IMR-90 (cell line): ENCODE measurements at regions not wholly inside any gene's neighbourhood (a gene's known extent, or its start where the extent isn't known, plus 50 kb on each side); places are given as distances from the start of the nearest gene placed in this dataset.
A peak's percentile ranks its signal among the peaks of the same experiment; 100 is the strongest.

ENCODE experiments used
- ATAC-seq: fragments of 200-7000 bp; cut with Tn5 transposase; 2 replicates; pipeline ENCODE4 v1.9.1; 2020; ENCODE audit warnings: low read depth, mild to moderate bottlenecking, moderate library complexity
- BruUV-seq: library from RNA; stranded (reverse); fragments of 400-500 nt; replicated peaks from 2 replicates; lab custom pipeline; 2021; lab: Mats Ljungman, UMichigan
- CTCF ChIA-PET: fragments of 300-600 bp; formaldehyde crosslinking; extraction: SDS; loops from one replicate; lab custom pipeline; 2021; ENCODE audit warnings: antibody characterized with exemption; lab: Yijun Ruan, JAX
- POLR2A ChIA-PET: fragments of 300-600 bp; sonication (Branson Sonifier 250); formaldehyde crosslinking; loops from one replicate; lab custom pipeline; 2022; ENCODE audit warnings: antibody characterized with exemption; ENCODE audit not compliant: unreplicated experiment; lab: Charles Lee
- DNase-seq: peaks from one replicate; pipeline ENCODE4 v3.0.0; 2013
- H2AFZ ChIP-seq: replicated peaks from 2 replicates; pipeline ENCODE3; 2013; ENCODE audit warnings: low read length, mild to moderate bottlenecking; ENCODE audit not compliant: poor library complexity
- H2AK5ac ChIP-seq: 2 replicates; pipeline ENCODE4 v1.6.1; 2013; ENCODE audit warnings: low read depth, low read length, inconsistent platforms
- H2AK9ac ChIP-seq: replicated peaks from 2 replicates; pipeline ENCODE3; 2013; ENCODE audit warnings: mild to moderate bottlenecking, low read depth, low read length, moderate library complexity; ENCODE audit not compliant: poor library complexity
- H2BK120ac ChIP-seq: 2 replicates; pipeline ENCODE4 v1.6.1; 2013; ENCODE audit warnings: low read depth, low read length, inconsistent platforms
- H2BK15ac ChIP-seq: 3 replicates; pipeline ENCODE4 v1.6.1; 2013; ENCODE audit warnings: low read depth, low read length, inconsistent platforms
- H2BK20ac ChIP-seq: 2 replicates; pipeline ENCODE4 v1.6.1; 2013; ENCODE audit warnings: low read depth, mild to moderate bottlenecking, inconsistent platforms, low read length, moderate library complexity
- H2BK5ac ChIP-seq: 2 replicates; pipeline ENCODE4 v1.6.1; 2013; ENCODE audit warnings: mild to moderate bottlenecking, low read depth, low read length, inconsistent platforms; ENCODE audit not compliant: poor library complexity, severe bottlenecking
- H3K14ac ChIP-seq: replicated peaks from 2 replicates; pipeline ENCODE4 v1.6.1; 2013; ENCODE audit warnings: low read depth, low read length, inconsistent platforms
- H3K18ac ChIP-seq: 2 replicates; pipeline ENCODE4 v1.6.1; 2013; ENCODE audit warnings: low read depth, low read length, control low read depth
- H3K23ac ChIP-seq: 2 replicates; pipeline ENCODE4 v1.6.1; 2013; ENCODE audit warnings: low read depth, low read length, inconsistent platforms
- H3K27ac ChIP-seq: 2 replicates; pipeline ENCODE4 v1.5.1; 2013; ENCODE audit warnings: mild to moderate bottlenecking, control low read depth, low read length; ENCODE audit not compliant: insufficient read depth
- H3K27me3 ChIP-seq: 2 replicates; pipeline ENCODE4 v1.6.1; 2013; ENCODE audit warnings: low read length; ENCODE audit not compliant: control insufficient read depth, insufficient read depth
- H3K36me3 ChIP-seq: 2 replicates; pipeline ENCODE4 v1.6.1; 2013; ENCODE audit warnings: low read length, mixed read lengths; ENCODE audit not compliant: control insufficient read depth, insufficient read depth
- H3K4ac ChIP-seq: 2 replicates; pipeline ENCODE4 v1.6.1; 2013; ENCODE audit warnings: low read depth, low read length, inconsistent platforms
- H3K4me1 ChIP-seq: 2 replicates; pipeline ENCODE4 v1.6.1; 2013; ENCODE audit warnings: low read length, mixed read lengths; ENCODE audit not compliant: control insufficient read depth, insufficient read depth
- H3K4me2 ChIP-seq: 2 replicates; pipeline ENCODE4 v1.6.1; 2013; ENCODE audit warnings: low read depth, mild to moderate bottlenecking, control low read depth, low read length, moderate library complexity
- H3K4me3 ChIP-seq: 2 replicates; pipeline ENCODE4 v1.5.1; 2013; ENCODE audit warnings: low read depth, mild to moderate bottlenecking, control low read depth, low read length, moderate library complexity; ENCODE audit not compliant: insufficient read depth
- H3K56ac ChIP-seq: 2 replicates; pipeline ENCODE4 v1.6.1; 2013; ENCODE audit warnings: low read length, inconsistent platforms; ENCODE audit not compliant: insufficient read depth; ENCODE audit errors: extremely low read depth
- H3K79me1 ChIP-seq, 2 experiments: 2 replicates each; pipeline ENCODE4 v1.6.1; 2013; ENCODE audit warnings: low read length in 2 of 2, inconsistent platforms in 1 of 2, low read depth in 1 of 2
- H3K9ac ChIP-seq: 2 replicates; pipeline ENCODE4 v1.6.1; 2013; ENCODE audit warnings: low read depth, low read length, control low read depth
- H3K9me1 ChIP-seq: 2 replicates; pipeline ENCODE4 v1.6.1; 2013; ENCODE audit warnings: low read length, inconsistent platforms; ENCODE audit not compliant: insufficient read depth
- H3K9me3 ChIP-seq: 2 replicates; pipeline ENCODE4 v1.6.1; 2013; ENCODE audit warnings: low read length; ENCODE audit not compliant: control insufficient read depth, insufficient read depth
- H4K20me1 ChIP-seq: 2 replicates; pipeline ENCODE4 v1.6.1; 2013; ENCODE audit warnings: low read length, inconsistent platforms; ENCODE audit not compliant: insufficient read depth
- H4K5ac ChIP-seq: 2 replicates; pipeline ENCODE4 v1.6.1; 2013; ENCODE audit warnings: mild to moderate bottlenecking, low read depth, low read length, control low read depth
- H4K8ac ChIP-seq, 2 experiments: 2 replicates each; pipeline ENCODE4 v1.6.1; 2013; ENCODE audit warnings: low read depth in 2 of 2, low read length in 2 of 2, control low read depth in 1 of 2, inconsistent platforms in 1 of 2
- H4K91ac ChIP-seq: 2 replicates; pipeline ENCODE4 v1.6.1; 2013; ENCODE audit warnings: low read depth, low read length, inconsistent platforms; ENCODE audit not compliant: insufficient read depth
- CEBPB ChIP-seq: IDR thresholded peaks from 2 replicates; pipeline ENCODE4 v1.6.1; 2012; ENCODE audit warnings: low read depth, low read length, improper control_type of control experiment
- FOS ChIP-seq: fragments of 150-350 bp; IDR thresholded peaks from 2 replicates; pipeline ENCODE4 v1.6.1; 2016; ENCODE audit warnings: low read depth, low read length
- RCOR1 ChIP-seq: IDR thresholded peaks from 2 replicates; pipeline ENCODE4 v1.6.1; 2012; ENCODE audit warnings: mild to moderate bottlenecking, low read length, improper control_type of control experiment; ENCODE audit not compliant: insufficient replicate concordance
- RFX5 ChIP-seq: IDR thresholded peaks from 2 replicates; pipeline ENCODE4 v1.8.0; 2012; ENCODE audit warnings: low read depth, mild to moderate bottlenecking, low read length, moderate library complexity
- SMC3 ChIP-seq: fragments of 150-350 bp; IDR thresholded peaks from 2 replicates; pipeline ENCODE4 v1.6.1; 2016; ENCODE audit warnings: low read depth, mild to moderate bottlenecking, antibody characterized with exemption, low read length, moderate library complexity
- WGBS, 2 experiments: methylation state at CpG; one replicate each; pipeline versions ENCODE4 v1.1.5 to v1.1.7; 2013; ENCODE audit warnings: missing lambda C conversion rate in 2 of 2; ENCODE audit not compliant: insufficient read length in 1 of 2; ENCODE audit errors: extremely low coverage in 2 of 2; 5-methylcytosine and 5-hydroxymethylcytosine counted together
- dilution Hi-C: fragments of 300-500 bp; cut with HindIII; formaldehyde crosslinking; loops from one replicate; pipeline ENCODE4 v1.14.3; 2018; ENCODE audit warnings: low sequenced_read_pairs; ENCODE audit not compliant: unreplicated experiment
- in situ Hi-C: fragments of 300-500 bp; cut with MboI; formaldehyde crosslinking; loops from 3 replicates; pipeline ENCODE4 v1.14.3; 2019; ENCODE audit warnings: low sequenced_read_pairs, inconsistent platforms, mixed read lengths
- intact Hi-C: fragments of 100-400 bp; cut with micrococcal nuclease; formaldehyde crosslinking; loops from 2 replicates; pipeline ENCODE4 v1.10.0; 2022
- TF ChIP-seq, protein P1 (sequence below): fragments of 150-350 bp; IDR thresholded peaks from 2 replicates; pipeline ENCODE4 v1.6.1; 2016; ENCODE audit warnings: low read depth, mild to moderate bottlenecking, low read length, moderate library complexity, borderline replicate concordance
- TF ChIP-seq, protein P2 (sequence below): conservative IDR thresholded peaks from 2 replicates; pipeline ENCODE4 v1.5.1; 2012; ENCODE audit warnings: mild to moderate bottlenecking, low read depth, low read length, improper control_type of control experiment
- TF ChIP-seq, protein P3 (sequence below): fragments of 150-350 bp; IDR thresholded peaks from 2 replicates; pipeline ENCODE4 v1.6.1; 2017; ENCODE audit warnings: mild to moderate bottlenecking, antibody characterized with exemption, low read length, low read depth

DNA sequence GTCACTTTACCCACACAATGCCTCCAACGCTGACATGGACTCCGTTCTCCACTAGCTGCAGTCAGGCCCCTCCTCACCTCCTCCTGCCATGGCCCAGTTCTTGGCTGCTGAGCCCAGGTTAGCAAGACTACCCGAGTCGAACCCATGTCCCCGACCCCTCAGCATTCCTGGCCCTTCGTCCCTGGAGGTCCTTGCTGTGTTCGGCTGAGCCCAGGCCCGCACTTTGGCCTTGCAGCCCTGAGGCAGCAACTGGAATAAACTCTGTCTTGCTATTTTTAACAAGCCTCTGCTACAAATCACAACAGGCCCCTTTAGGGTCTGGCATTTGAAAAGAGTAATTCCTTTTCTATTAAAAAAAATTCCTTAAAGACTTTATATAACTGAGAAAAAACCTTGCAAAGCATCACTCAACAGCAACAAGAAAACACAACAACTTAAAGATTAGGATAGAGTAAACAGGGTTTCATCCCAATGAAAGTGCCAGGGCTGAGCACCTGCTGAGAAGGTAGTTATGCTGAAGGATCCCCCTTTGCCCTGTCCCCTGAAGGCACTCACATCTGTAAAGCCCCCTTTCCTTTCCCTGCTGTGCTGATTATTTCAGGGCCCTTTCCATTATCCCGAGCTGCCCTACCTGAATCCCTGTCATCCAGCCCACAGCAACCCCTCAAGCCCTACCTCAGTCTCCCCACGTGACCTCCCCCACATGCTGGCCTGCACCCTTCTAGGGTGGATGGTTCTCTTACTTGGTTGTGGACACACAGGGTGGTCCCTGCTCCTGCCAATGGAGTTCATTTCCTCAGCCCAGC lies 120.0 kb upstream of the SNTG2 start:
- DNase-seq (no peak), ATAC-seq (no peak)
- ChIA-PET POLR2A (no interaction called here), CTCF (no interaction called here)
- Histone ChIP-seq H3K9me1 (no peaks in the 10 kb centered on the region), H2BK20ac (no peak overlapping the region), H3K4me3 (no peak overlapping the region), H3K9ac (no peak overlapping the region), H3K4me2 (no peak overlapping the region), H2AFZ (peak overlapping the region; percentile 5), H2AK9ac (no peak overlapping the region), H4K5ac (no peak overlapping the region), H3K23ac (no peak overlapping the region), H3K4me1 (no peaks in the 10 kb centered on the region), H4K91ac (no peak overlapping the region), H3K4ac (no peak overlapping the region), H3K18ac (no peak overlapping the region), H4K20me1 (no peaks in the 10 kb centered on the region), H3K27me3 (no peaks in the 10 kb centered on the region), H3K9me3 (peaks cover 18% of the 10 kb centered on the region), H2BK5ac (no peak overlapping the region), H3K56ac (no peak overlapping the region), H3K36me3 (no peaks in the 10 kb centered on the region), H4K8ac (no peak overlapping the region), H3K27ac (no peak overlapping the region), H2AK5ac (no peak overlapping the region), H3K14ac (no peak overlapping the region), H3K79me1 (no peaks in the 10 kb centered on the region), H2BK15ac (no peak overlapping the region), H2BK120ac (no peak overlapping the region)
- no TSS peak for BruUV-seq
- in situ Hi-C loops: no loop called here
- 80% methylated on average over 1 of the region's 10 CpGs; no CpG with 5 or more reads in 1 of the 2 experiments for WGBS, 2 experiments
- intact Hi-C loops: no loop called here
- dilution Hi-C loops: no loop called here
- TF ChIP-seq RCOR1 (no peak), RFX5 (no peak), SMC3 (no peak), FOS (no peak), CEBPB (no peak)
- TF ChIP-seq, protein P1, sequence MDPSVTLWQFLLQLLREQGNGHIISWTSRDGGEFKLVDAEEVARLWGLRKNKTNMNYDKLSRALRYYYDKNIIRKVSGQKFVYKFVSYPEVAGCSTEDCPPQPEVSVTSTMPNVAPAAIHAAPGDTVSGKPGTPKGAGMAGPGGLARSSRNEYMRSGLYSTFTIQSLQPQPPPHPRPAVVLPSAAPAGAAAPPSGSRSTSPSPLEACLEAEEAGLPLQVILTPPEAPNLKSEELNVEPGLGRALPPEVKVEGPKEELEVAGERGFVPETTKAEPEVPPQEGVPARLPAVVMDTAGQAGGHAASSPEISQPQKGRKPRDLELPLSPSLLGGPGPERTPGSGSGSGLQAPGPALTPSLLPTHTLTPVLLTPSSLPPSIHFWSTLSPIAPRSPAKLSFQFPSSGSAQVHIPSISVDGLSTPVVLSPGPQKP: no peak
- TF ChIP-seq, protein P2, sequence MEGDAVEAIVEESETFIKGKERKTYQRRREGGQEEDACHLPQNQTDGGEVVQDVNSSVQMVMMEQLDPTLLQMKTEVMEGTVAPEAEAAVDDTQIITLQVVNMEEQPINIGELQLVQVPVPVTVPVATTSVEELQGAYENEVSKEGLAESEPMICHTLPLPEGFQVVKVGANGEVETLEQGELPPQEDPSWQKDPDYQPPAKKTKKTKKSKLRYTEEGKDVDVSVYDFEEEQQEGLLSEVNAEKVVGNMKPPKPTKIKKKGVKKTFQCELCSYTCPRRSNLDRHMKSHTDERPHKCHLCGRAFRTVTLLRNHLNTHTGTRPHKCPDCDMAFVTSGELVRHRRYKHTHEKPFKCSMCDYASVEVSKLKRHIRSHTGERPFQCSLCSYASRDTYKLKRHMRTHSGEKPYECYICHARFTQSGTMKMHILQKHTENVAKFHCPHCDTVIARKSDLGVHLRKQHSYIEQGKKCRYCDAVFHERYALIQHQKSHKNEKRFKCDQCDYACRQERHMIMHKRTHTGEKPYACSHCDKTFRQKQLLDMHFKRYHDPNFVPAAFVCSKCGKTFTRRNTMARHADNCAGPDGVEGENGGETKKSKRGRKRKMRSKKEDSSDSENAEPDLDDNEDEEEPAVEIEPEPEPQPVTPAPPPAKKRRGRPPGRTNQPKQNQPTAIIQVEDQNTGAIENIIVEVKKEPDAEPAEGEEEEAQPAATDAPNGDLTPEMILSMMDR: no peak
- TF ChIP-seq, protein P3, sequence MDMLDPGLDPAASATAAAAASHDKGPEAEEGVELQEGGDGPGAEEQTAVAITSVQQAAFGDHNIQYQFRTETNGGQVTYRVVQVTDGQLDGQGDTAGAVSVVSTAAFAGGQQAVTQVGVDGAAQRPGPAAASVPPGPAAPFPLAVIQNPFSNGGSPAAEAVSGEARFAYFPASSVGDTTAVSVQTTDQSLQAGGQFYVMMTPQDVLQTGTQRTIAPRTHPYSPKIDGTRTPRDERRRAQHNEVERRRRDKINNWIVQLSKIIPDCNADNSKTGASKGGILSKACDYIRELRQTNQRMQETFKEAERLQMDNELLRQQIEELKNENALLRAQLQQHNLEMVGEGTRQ: no peak
